Activated naive CD8-positive, alpha-beta T cell treated with anti-CD3 and anti-CD28 coated beads for 36 hours (primary cell): ENCODE measurements at regions not wholly inside any gene's neighbourhood (a gene's known extent, or its start where the extent isn't known, plus 50 kb on each side); places are given as distances from the start of the nearest gene placed in this dataset.
"Not testable (repeated sequence)": the region's sequence is repeated elsewhere in the genome, so short reads cannot be mapped to it uniquely, and the experiment has no call there.

ENCODE experiments used
- DNase-seq: peaks from one replicate; pipeline ENCODE4 v3.0.0; 2021
- H3K27ac Mint-ChIP-seq: one replicate; pipeline ENCODE4 v1.8.0; 2022; ENCODE audit warnings: mild to moderate bottlenecking, moderate library complexity, mixed read lengths
- H3K27me3 Mint-ChIP-seq: one replicate; pipeline ENCODE4 v1.8.0; 2022; ENCODE audit warnings: mild to moderate bottlenecking, mixed read lengths
- H3K36me3 Mint-ChIP-seq: one replicate; pipeline ENCODE4 v1.8.0; 2021; ENCODE audit warnings: mild to moderate bottlenecking, mixed read lengths
- H3K4me1 Mint-ChIP-seq: one replicate; pipeline ENCODE4 v1.8.0; 2021; ENCODE audit warnings: mixed read lengths
- H3K4me3 Mint-ChIP-seq: one replicate; pipeline ENCODE4 v1.8.0; 2022; ENCODE audit warnings: mild to moderate bottlenecking, moderate library complexity, mixed read lengths
- H3K9me3 Mint-ChIP-seq: one replicate; pipeline ENCODE4 v1.8.0; 2022; ENCODE audit warnings: mixed read lengths

DNA sequence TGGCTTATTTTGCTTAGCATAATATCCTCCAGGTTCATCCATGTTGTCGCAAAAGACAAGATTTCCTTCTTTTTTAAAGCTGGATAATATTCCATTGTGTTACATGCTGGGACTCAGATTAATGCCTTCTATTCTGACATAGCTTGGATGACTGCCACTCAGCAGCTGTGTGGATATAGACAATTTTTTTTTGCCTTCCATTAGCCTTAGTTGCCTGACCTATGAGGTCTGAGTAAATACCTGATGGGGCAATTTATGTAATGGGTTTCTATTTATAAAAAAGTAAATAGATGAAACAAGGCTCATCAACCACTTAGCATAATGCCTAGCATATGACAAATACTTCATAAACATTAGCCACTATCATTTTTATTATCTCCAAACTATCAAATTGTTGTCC, 515.4 kb downstream of the ZNF674 start:
- no peaks in the 10 kb centered on the region for H3K4me1 Mint-ChIP-seq
- H3K27me3 Mint-ChIP-seq: peaks cover 3% of the 10 kb centered on the region
- no peak overlapping the region for H3K27ac Mint-ChIP-seq
- H3K9me3 Mint-ChIP-seq: no peaks in the 10 kb centered on the region
- DNase-seq: no peak
- H3K36me3 Mint-ChIP-seq: no peaks in the 10 kb centered on the region
- no peak overlapping the region for H3K4me3 Mint-ChIP-seq

DNA sequence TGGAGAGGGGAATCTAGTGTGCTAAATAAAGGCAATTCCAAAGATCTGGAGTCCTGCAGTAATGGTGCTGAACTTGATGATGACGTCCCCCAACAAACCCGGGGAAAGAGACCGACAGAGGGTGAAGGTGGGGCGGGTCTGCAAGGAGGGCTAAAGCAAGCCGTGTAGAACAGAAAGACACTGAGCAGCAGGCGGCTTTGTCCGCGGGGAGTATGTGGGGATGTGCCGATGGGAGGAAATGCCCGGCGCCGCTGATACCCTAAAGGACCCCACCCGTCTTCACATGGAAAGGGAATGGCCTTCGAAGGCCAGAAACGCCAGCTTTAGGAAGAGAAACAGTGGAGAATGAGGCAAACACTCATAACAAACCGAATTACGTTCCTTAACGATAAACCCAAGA, 528.9 kb downstream of the ZNF674 start:
- no peak overlapping the region for H3K27ac Mint-ChIP-seq
- no peaks in the 10 kb centered on the region for H3K4me1 Mint-ChIP-seq
- H3K9me3 Mint-ChIP-seq: no peaks in the 10 kb centered on the region
- DNase-seq: no peak
- no peaks in the 10 kb centered on the region for H3K36me3 Mint-ChIP-seq
- H3K27me3 Mint-ChIP-seq: no peaks in the 10 kb centered on the region
- no peak overlapping the region for H3K4me3 Mint-ChIP-seq

- Mint-ChIP-seq H3K27ac (no peak overlapping the region), H3K9me3 (no peaks in the 10 kb centered on the region), H3K4me1 (no peaks in the 10 kb centered on the region), H3K36me3 (no peaks in the 10 kb centered on the region), H3K27me3 (no peaks in the 10 kb centered on the region), H3K4me3 (no peak overlapping the region)
- no peak for DNase-seq
Observed at GRCh38 chrX:46015653-46016052, 529.6 kb downstream of the ZNF674 start.

GRCh38 chrX:45992402-45993123, 552.7 kb downstream of the ZNF674 start:
- no peaks in the 10 kb centered on the region for H3K4me1 Mint-ChIP-seq

GRCh38 chrX:45986971-45987370, 558.2 kb downstream of the ZNF674 start:
- Mint-ChIP-seq H3K27ac (no peak overlapping the region), H3K4me3 (no peak overlapping the region), H3K36me3 (no peaks in the 10 kb centered on the region), H3K4me1 (no peaks in the 10 kb centered on the region), H3K9me3 (peaks cover 1% of the 10 kb centered on the region), H3K27me3 (no peaks in the 10 kb centered on the region)
- no peak for DNase-seq

More at GRCh38 chrX:45992402-45993123, 552.7 kb downstream of the ZNF674 start:
- DNase-seq: no peak
- peaks cover 9% of the 10 kb centered on the region for H3K9me3 Mint-ChIP-seq
- H3K27me3 Mint-ChIP-seq: no peaks in the 10 kb centered on the region
- no peaks in the 10 kb centered on the region for H3K36me3 Mint-ChIP-seq
- H3K4me3 Mint-ChIP-seq: no peak overlapping the region
- H3K27ac Mint-ChIP-seq: no peak overlapping the region

- no peak overlapping the region for H3K4me3 Mint-ChIP-seq
- no peaks in the 10 kb centered on the region for H3K27me3 Mint-ChIP-seq
- no peaks in the 10 kb centered on the region for H3K36me3 Mint-ChIP-seq
- DNase-seq: no peak
- H3K9me3 Mint-ChIP-seq: peaks cover 1% of the 10 kb centered on the region
- H3K4me1 Mint-ChIP-seq: no peaks in the 10 kb centered on the region
- no peak overlapping the region for H3K27ac Mint-ChIP-seq
Observed at GRCh38 chrX:45986081-45986480, 559.1 kb downstream of the ZNF674 start.

GRCh38 chrX:45982958-45983727, 562.1 kb downstream of the ZNF674 start:
- not testable (repeated sequence) for H3K4me1 Mint-ChIP-seq, H3K9me3 Mint-ChIP-seq, H3K27me3 Mint-ChIP-seq, H3K36me3 Mint-ChIP-seq, H3K27ac Mint-ChIP-seq, H3K4me3 Mint-ChIP-seq, DNase-seq

GRCh38 chrX:45980726-45981125, 564.5 kb downstream of the ZNF674 start:
- H3K4me1 Mint-ChIP-seq: no peaks in the 10 kb centered on the region
- peaks cover 1% of the 10 kb centered on the region for H3K9me3 Mint-ChIP-seq
- DNase-seq: no peak
- H3K27ac Mint-ChIP-seq: no peak overlapping the region
- no peak overlapping the region for H3K4me3 Mint-ChIP-seq
- no peaks in the 10 kb centered on the region for H3K27me3 Mint-ChIP-seq
- H3K36me3 Mint-ChIP-seq: no peaks in the 10 kb centered on the region

DNA sequence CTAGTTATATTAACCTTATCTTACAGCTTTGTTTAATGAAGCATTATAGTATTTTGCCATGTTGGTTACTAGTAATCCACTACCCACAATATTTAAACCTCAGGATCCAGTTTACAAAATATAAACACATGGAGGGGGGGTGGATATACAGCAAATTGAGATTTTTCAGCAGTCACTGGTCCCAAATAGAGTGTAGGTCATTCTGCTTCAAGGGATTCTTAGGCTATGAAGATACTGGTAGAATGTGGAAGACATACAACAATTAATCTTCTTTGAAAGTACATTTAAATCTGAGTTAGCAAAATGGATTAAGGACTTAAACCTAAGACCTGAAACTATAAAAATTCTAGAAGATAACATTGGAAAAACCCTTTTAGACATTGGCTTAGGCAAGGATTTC, 569.6 kb downstream of the ZNF674 start:
- no peak for DNase-seq
- Mint-ChIP-seq H3K27me3 (no peaks in the 10 kb centered on the region), H3K4me1 (no peaks in the 10 kb centered on the region), H3K9me3 (no peaks in the 10 kb centered on the region), H3K4me3 (no peak overlapping the region), H3K27ac (no peak overlapping the region), H3K36me3 (no peaks in the 10 kb centered on the region)

- no peak for DNase-seq
- Mint-ChIP-seq H3K4me3 (no peak overlapping the region), H3K27me3 (no peaks in the 10 kb centered on the region), H3K4me1 (no peaks in the 10 kb centered on the region), H3K9me3 (no peaks in the 10 kb centered on the region), H3K27ac (no peak overlapping the region), H3K36me3 (no peaks in the 10 kb centered on the region)
Observed at GRCh38 chrX:45972636-45973035, 572.6 kb downstream of the ZNF674 start.

DNA sequence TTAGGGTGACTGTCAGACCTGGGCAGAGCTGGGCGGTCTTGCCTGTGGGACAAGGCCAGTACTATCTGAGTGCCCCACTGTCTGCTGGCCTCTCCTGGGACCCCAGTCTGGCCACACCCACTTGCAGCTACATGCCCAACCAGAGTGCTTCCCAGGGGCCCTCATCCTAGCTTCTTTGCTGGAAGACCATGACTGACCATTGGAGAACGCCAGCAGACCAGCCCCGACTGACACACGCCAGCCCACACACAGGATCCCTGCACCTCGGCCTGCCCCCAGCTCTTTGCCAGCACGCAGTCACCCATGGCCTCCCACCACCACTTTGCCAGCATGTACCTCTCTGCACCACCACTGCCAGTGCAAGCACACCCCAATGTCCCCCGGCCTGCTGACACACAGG, 585.7 kb downstream of the ZNF674 start:
- Mint-ChIP-seq H3K4me3 (no peak overlapping the region), H3K36me3 (no peaks in the 10 kb centered on the region), H3K27me3 (no peaks in the 10 kb centered on the region), H3K27ac (no peak overlapping the region), H3K9me3 (no peaks in the 10 kb centered on the region), H3K4me1 (no peaks in the 10 kb centered on the region)
- DNase-seq: no peak

GRCh38 chrX:45956191-45956870, 588.9 kb downstream of the ZNF674 start:
- Mint-ChIP-seq H3K27ac (no peak overlapping the region), H3K27me3 (no peaks in the 10 kb centered on the region), H3K4me3 (no peak overlapping the region), H3K9me3 (no peaks in the 10 kb centered on the region), H3K36me3 (no peaks in the 10 kb centered on the region), H3K4me1 (peaks cover 1% of the 10 kb centered on the region)
- no peak for DNase-seq

GRCh38 chrX:45955661-45956060, 589.6 kb downstream of the ZNF674 start:
- no peaks in the 10 kb centered on the region for H3K27me3 Mint-ChIP-seq
- H3K36me3 Mint-ChIP-seq: no peaks in the 10 kb centered on the region
- no peak for DNase-seq
- H3K27ac Mint-ChIP-seq: no peak overlapping the region
- no peaks in the 10 kb centered on the region for H3K9me3 Mint-ChIP-seq
- H3K4me1 Mint-ChIP-seq: peaks cover 1% of the 10 kb centered on the region
- no peak overlapping the region for H3K4me3 Mint-ChIP-seq

- Mint-ChIP-seq H3K27me3 (no peaks in the 10 kb centered on the region), H3K4me3 (no peak overlapping the region), H3K36me3 (no peaks in the 10 kb centered on the region), H3K9me3 (no peaks in the 10 kb centered on the region), H3K4me1 (peaks cover 1% of the 10 kb centered on the region), H3K27ac (no peak overlapping the region)
- no peak for DNase-seq
Observed at GRCh38 chrX:45954026-45954425, 591.2 kb downstream of the ZNF674 start.

- peaks cover 1% of the 10 kb centered on the region for H3K4me1 Mint-ChIP-seq
- H3K27ac Mint-ChIP-seq: no peak overlapping the region
- no peaks in the 10 kb centered on the region for H3K36me3 Mint-ChIP-seq
- H3K27me3 Mint-ChIP-seq: no peaks in the 10 kb centered on the region
- H3K9me3 Mint-ChIP-seq: no peaks in the 10 kb centered on the region
- DNase-seq: no peak
- no peak overlapping the region for H3K4me3 Mint-ChIP-seq
Observed at GRCh38 chrX:45952030-45952429, 593.2 kb downstream of the ZNF674 start.
